ENCODE measurements at regions not wholly inside any gene's neighbourhood (a gene's known extent, or its start where the extent isn't known, plus 50 kb on each side); places are given as distances from the start of the nearest gene placed in this dataset.

- no peaks in the 10 kb centered on the region for H3K27me3 ChIP-seq (ENCODE audit: insufficient read depth, low read length)
These were observed 406.7 kb downstream of the GABRG2 start for GRCh38 chr5:162474239-162474638.

DNA sequence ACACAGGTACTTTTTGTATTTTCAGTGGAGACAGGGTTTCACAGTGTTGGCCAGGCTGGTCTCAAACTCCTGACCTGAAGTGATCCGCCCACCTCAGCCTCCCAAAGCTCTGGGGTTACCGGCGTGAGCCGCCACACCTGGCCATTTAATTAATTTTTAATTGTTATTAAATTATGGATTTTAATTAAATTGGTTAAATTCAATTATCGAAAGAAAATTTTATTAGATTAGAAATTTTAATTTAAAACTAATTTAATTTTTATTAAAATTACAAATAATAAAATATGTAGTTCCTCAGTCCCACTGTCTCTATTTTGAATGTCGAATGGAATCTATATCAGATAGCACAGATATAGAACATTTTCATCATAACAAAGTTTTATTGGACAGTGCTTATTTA lies 416.5 kb downstream of the GABRG2 start:
- Histone ChIP-seq H2BK12ac (ENCODE audit: low read length) (no peak overlapping the region), H3K27ac (ENCODE audit: low read depth, low read length) (no peak overlapping the region), H4K12ac (ENCODE audit: low read depth, low read length) (no peak overlapping the region), H3K4ac (ENCODE audit: low read depth, low read length) (no peak overlapping the region), H3K4me1 (ENCODE audit: control insufficient read depth in 1 of 2, insufficient read depth in 2 of 2, low read length in 2 of 2) (no peaks in the 10 kb centered on the region), H2BK120ac (ENCODE audit: insufficient read depth, low read length, poor library complexity) (no peak overlapping the region), H3K79me1 (ENCODE audit: low read length) (no peaks in the 10 kb centered on the region), H3K27me3 (ENCODE audit: insufficient read depth, low read length) (no peaks in the 10 kb centered on the region), H2AK5ac (ENCODE audit: low read length) (no peak overlapping the region), H3K18ac (ENCODE audit: low read length) (no peak overlapping the region), H3K4me2 (ENCODE audit: low read length) (no peak overlapping the region), H2BK5ac (ENCODE audit: low read depth, low read length, poor library complexity) (no peak overlapping the region), H3K36me3 (ENCODE audit: control insufficient read depth in 1 of 2, insufficient read depth in 2 of 2, low read length in 2 of 2) (no peaks in the 10 kb centered on the region), H3K4me3 (ENCODE audit: low read depth, low read length) (no peak overlapping the region), H4K8ac (ENCODE audit: low read depth, low read length) (no peak overlapping the region), H3K23ac (ENCODE audit: low read length) (no peak overlapping the region), H4K91ac (ENCODE audit: low read depth, low read length) (no peak overlapping the region), H3K14ac (ENCODE audit: low read length) (no peak overlapping the region), H3K9ac (ENCODE audit: low read length) (no peak overlapping the region), H3K9me3 (ENCODE audit: insufficient read depth, low read depth, low read length) (no peaks in the 10 kb centered on the region), H3K79me2 (ENCODE audit: control insufficient read depth, insufficient read depth, low read length, poor library complexity) (no peaks in the 10 kb centered on the region), H2AFZ (ENCODE audit: insufficient read depth, low read length, poor library complexity) (no peak overlapping the region)
- no CpG with 5 or more reads among the region's 6 CpGs for WGBS (ENCODE audit: extremely low coverage, insufficient coverage, insufficient read length)
- DNase-seq: no peak

More at GRCh38 chr5:162474239-162474638, 406.7 kb downstream of the GABRG2 start:
- Histone ChIP-seq H2BK12ac (ENCODE audit: low read length) (no peak overlapping the region), H3K4me1 (ENCODE audit: control insufficient read depth in 1 of 2, insufficient read depth in 2 of 2, low read length in 2 of 2) (no peaks in the 10 kb centered on the region), H3K27ac (ENCODE audit: low read depth, low read length) (no peak overlapping the region), H4K12ac (ENCODE audit: low read depth, low read length) (no peak overlapping the region), H4K8ac (ENCODE audit: low read depth, low read length) (no peak overlapping the region), H3K36me3 (ENCODE audit: control insufficient read depth in 1 of 2, insufficient read depth in 2 of 2, low read length in 2 of 2) (no peaks in the 10 kb centered on the region), H3K9me3 (ENCODE audit: insufficient read depth, low read depth, low read length) (no peaks in the 10 kb centered on the region), H2BK5ac (ENCODE audit: low read depth, low read length, poor library complexity) (no peak overlapping the region), H3K18ac (ENCODE audit: low read length) (no peak overlapping the region), H2BK120ac (ENCODE audit: insufficient read depth, low read length, poor library complexity) (no peak overlapping the region), H3K4ac (ENCODE audit: low read depth, low read length) (no peak overlapping the region), H2AFZ (ENCODE audit: insufficient read depth, low read length, poor library complexity) (no peak overlapping the region), H3K23ac (ENCODE audit: low read length) (no peak overlapping the region), H2AK5ac (ENCODE audit: low read length) (no peak overlapping the region), H3K4me3 (ENCODE audit: low read depth, low read length) (no peak overlapping the region), H3K14ac (ENCODE audit: low read length) (no peak overlapping the region), H3K4me2 (ENCODE audit: low read length) (no peak overlapping the region), H3K79me2 (ENCODE audit: control insufficient read depth, insufficient read depth, low read length, poor library complexity) (no peaks in the 10 kb centered on the region), H4K91ac (ENCODE audit: low read depth, low read length) (no peak overlapping the region), H3K79me1 (ENCODE audit: low read length) (no peaks in the 10 kb centered on the region), H3K9ac (ENCODE audit: low read length) (no peak overlapping the region)
- DNase-seq: no peak

- Histone ChIP-seq H3K27me3 (ENCODE audit: insufficient read depth, low read length) (no peaks in the 10 kb centered on the region), H3K14ac (ENCODE audit: low read length) (no peak overlapping the region), H2AFZ (ENCODE audit: insufficient read depth, low read length, poor library complexity) (no peak overlapping the region), H3K79me2 (ENCODE audit: control insufficient read depth, insufficient read depth, low read length, poor library complexity) (no peaks in the 10 kb centered on the region), H3K27ac (ENCODE audit: low read depth, low read length) (no peak overlapping the region), H2BK5ac (ENCODE audit: low read depth, low read length, poor library complexity) (no peak overlapping the region), H3K79me1 (ENCODE audit: low read length) (no peaks in the 10 kb centered on the region), H2AK5ac (ENCODE audit: low read length) (no peak overlapping the region), H3K9me3 (ENCODE audit: insufficient read depth, low read depth, low read length) (no peaks in the 10 kb centered on the region), H3K9ac (ENCODE audit: low read length) (no peak overlapping the region), H3K4me2 (ENCODE audit: low read length) (no peak overlapping the region), H2BK120ac (ENCODE audit: insufficient read depth, low read length, poor library complexity) (no peak overlapping the region), H2BK12ac (ENCODE audit: low read length) (no peak overlapping the region), H4K8ac (ENCODE audit: low read depth, low read length) (no peak overlapping the region), H3K4me3 (ENCODE audit: low read depth, low read length) (no peak overlapping the region), H3K18ac (ENCODE audit: low read length) (no peak overlapping the region), H4K91ac (ENCODE audit: low read depth, low read length) (no peak overlapping the region), H3K4ac (ENCODE audit: low read depth, low read length) (no peak overlapping the region), H3K4me1 (ENCODE audit: control insufficient read depth in 1 of 2, insufficient read depth in 2 of 2, low read length in 2 of 2) (no peaks in the 10 kb centered on the region), H4K12ac (ENCODE audit: low read depth, low read length) (no peak overlapping the region), H3K23ac (ENCODE audit: low read length) (no peak overlapping the region), H3K36me3 (ENCODE audit: control insufficient read depth in 1 of 2, insufficient read depth in 2 of 2, low read length in 2 of 2) (no peaks in the 10 kb centered on the region)
- WGBS (ENCODE audit: extremely low coverage, insufficient coverage, insufficient read length): no CpG with 5 or more reads among the region's 5 CpGs
- DNase-seq: no peak
These were observed 417.4 kb downstream of the GABRG2 start for GRCh38 chr5:162484986-162485385.

DNA sequence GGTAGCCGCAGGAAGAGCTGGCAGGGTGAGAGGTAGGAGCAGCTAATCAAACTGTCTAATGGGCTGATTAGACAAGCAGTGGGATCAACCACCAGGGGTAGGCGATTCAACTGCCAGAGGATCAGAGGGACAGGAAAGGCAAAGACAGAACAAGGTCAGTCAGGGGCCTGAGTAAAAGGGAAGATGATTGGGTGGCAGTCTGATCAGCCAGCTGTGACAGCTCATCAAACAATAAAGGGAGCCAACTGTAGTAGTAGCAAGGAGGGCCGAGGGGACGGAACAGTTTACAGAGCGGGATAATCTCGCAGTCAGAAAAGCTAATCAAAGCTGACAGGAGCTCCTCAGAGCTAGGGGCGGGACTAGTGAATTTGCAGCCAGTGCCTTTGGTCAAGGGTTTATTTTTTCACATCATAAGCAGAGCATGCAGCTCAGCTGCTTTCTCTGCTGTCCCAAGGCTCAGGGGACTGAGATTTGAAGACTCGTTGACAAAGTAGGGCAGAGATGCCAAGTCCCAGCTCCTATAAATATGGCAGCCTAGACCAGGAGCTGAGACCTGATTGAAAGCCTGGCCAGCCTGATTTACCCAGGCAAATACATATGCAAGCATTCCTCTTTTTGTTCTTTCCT lies 418.2 kb downstream of the GABRG2 start:
- DNase-seq: no peak
- Histone ChIP-seq H3K4ac (ENCODE audit: low read depth, low read length) (no peak overlapping the region), H3K14ac (ENCODE audit: low read length) (no peak overlapping the region), H3K18ac (ENCODE audit: low read length) (no peak overlapping the region), H3K79me1 (ENCODE audit: low read length) (no peaks in the 10 kb centered on the region), H3K36me3 (ENCODE audit: control insufficient read depth in 1 of 2, insufficient read depth in 2 of 2, low read length in 2 of 2) (no peaks in the 10 kb centered on the region), H3K23ac (ENCODE audit: low read length) (no peak overlapping the region), H3K9ac (ENCODE audit: low read length) (no peak overlapping the region), H4K91ac (ENCODE audit: low read depth, low read length) (no peak overlapping the region), H3K79me2 (ENCODE audit: control insufficient read depth, insufficient read depth, low read length, poor library complexity) (no peaks in the 10 kb centered on the region), H2BK12ac (ENCODE audit: low read length) (no peak overlapping the region), H3K4me3 (ENCODE audit: low read depth, low read length) (no peak overlapping the region), H4K12ac (ENCODE audit: low read depth, low read length) (no peak overlapping the region), H3K27ac (ENCODE audit: low read depth, low read length) (no peak overlapping the region), H2BK5ac (ENCODE audit: low read depth, low read length, poor library complexity) (no peak overlapping the region), H3K9me3 (ENCODE audit: insufficient read depth, low read depth, low read length) (no peaks in the 10 kb centered on the region), H4K8ac (ENCODE audit: low read depth, low read length) (no peak overlapping the region), H3K4me1 (ENCODE audit: control insufficient read depth in 1 of 2, insufficient read depth in 2 of 2, low read length in 2 of 2) (no peaks in the 10 kb centered on the region), H2AFZ (ENCODE audit: insufficient read depth, low read length, poor library complexity) (no peak overlapping the region), H3K27me3 (ENCODE audit: insufficient read depth, low read length) (no peaks in the 10 kb centered on the region), H2AK5ac (ENCODE audit: low read length) (no peak overlapping the region), H3K4me2 (ENCODE audit: low read length) (no peak overlapping the region), H2BK120ac (ENCODE audit: insufficient read depth, low read length, poor library complexity) (no peak overlapping the region)
- no CpG with 5 or more reads among the region's 8 CpGs for WGBS (ENCODE audit: extremely low coverage, insufficient coverage, insufficient read length)
